Glomerular visceral epithelial cell (primary cell): ENCODE measurements at regions not wholly inside any gene's neighbourhood (a gene's known extent, or its start where the extent isn't known, plus 50 kb on each side); places are given as distances from the start of the nearest gene placed in this dataset.

Experiments used
- DNase-seq: peaks from one replicate; pipeline ENCODE4 v3.0.0-alpha.2; 2016; ENCODE audit errors: extremely low spot score

- DNase-seq: no peak
Observed at GRCh38 chr6:33950891-33951889, 147.4 kb upstream of the MLN start.

GRCh38 chr6:33950472-33950881 lies 146.7 kb upstream of the MLN start:
- DNase-seq: no peak

- DNase-seq: no peak
Observed at GRCh38 chr6:33949877-33950435, 146.2 kb upstream of the MLN start.

- no peak for DNase-seq
Observed at GRCh38 chr6:33949111-33949510, 145.3 kb upstream of the MLN start.

GRCh38 chr6:33947916-33948594 lies 144.3 kb upstream of the MLN start:
- DNase-seq: no peak

GRCh38 chr6:33947047-33947446 lies 143.2 kb upstream of the MLN start:
- no peak for DNase-seq

GRCh38 chr6:33945931-33946330 lies 142.1 kb upstream of the MLN start:
- no peak for DNase-seq

GRCh38 chr6:33944686-33945411 lies 141.0 kb upstream of the MLN start:
- DNase-seq: no peak

GRCh38 chr6:33936886-33937285 lies 133.1 kb upstream of the MLN start:
- no peak for DNase-seq

- no peak for DNase-seq
Observed at GRCh38 chr6:33935439-33936080, 131.8 kb upstream of the MLN start.

GRCh38 chr6:33934731-33935270 lies 131.0 kb upstream of the MLN start:
- DNase-seq: no peak

- DNase-seq: no peak
Observed at GRCh38 chr6:33933101-33933500, 129.3 kb upstream of the MLN start.

- DNase-seq: no peak
Observed at GRCh38 chr6:33931799-33932198, 128.0 kb upstream of the MLN start.

GRCh38 chr6:33929575-33930288 lies 125.9 kb upstream of the MLN start:
- no peak for DNase-seq

GRCh38 chr6:33927616-33928015 lies 123.8 kb upstream of the MLN start:
- DNase-seq: peak; percentile 51

GRCh38 chr6:33927112-33927511 lies 123.3 kb upstream of the MLN start:
- no peak for DNase-seq

- no peak for DNase-seq
Observed at GRCh38 chr6:33926451-33926850, 122.6 kb upstream of the MLN start.

- no peak for DNase-seq
Observed at GRCh38 chr6:33925936-33926335, 122.1 kb upstream of the MLN start.

- no peak for DNase-seq
Observed at GRCh38 chr6:33925210-33925609, 121.4 kb upstream of the MLN start.

- no peak for DNase-seq
Observed at GRCh38 chr6:33924681-33925080, 120.9 kb upstream of the MLN start.
